ENCODE measurements at regions not wholly inside any gene's neighbourhood (a gene's known extent, or its start where the extent isn't known, plus 50 kb on each side); places are given as distances from the start of the nearest gene placed in this dataset. TPM values are rescaled to one million over a fixed set of nuclear protein-coding genes. Genes with fewer than 3 reads are reported as not detected.

- RAD21 ChIA-PET (ENCODE audit: unreplicated experiment): interaction anchor here (1.1 kb wide), 1 partner anchor 45 kb away, joined by 3 read pairs; no protein-coding TSS in a partner anchor
- Histone ChIP-seq H3K4me2 (ENCODE audit: control insufficient read depth, insufficient read depth) (no peak overlapping the region), H3K36me3 (ENCODE audit: control insufficient read depth in 2 of 2, insufficient read depth in 2 of 2, low read length in 1 of 2) (no peaks in the 10 kb centered on the region), H3K9ac (ENCODE audit: control insufficient read depth, insufficient read depth, low read length) (no peak overlapping the region), H3K27ac (ENCODE audit: control insufficient read depth, insufficient read depth) (no peak overlapping the region), H3K79me2 (ENCODE audit: control insufficient read depth, insufficient read depth, low read length) (no peaks in the 10 kb centered on the region), H4K20me1 (ENCODE audit: control insufficient read depth, insufficient read depth) (no peaks in the 10 kb centered on the region), H3K9me3 (replicated peaks; ENCODE audit: control insufficient read depth, insufficient read depth, low read length) (no peaks in the 10 kb centered on the region), H2AFZ (ENCODE audit: control insufficient read depth, low read depth, low read length) (no peak overlapping the region), H3K4me1 (ENCODE audit: control insufficient read depth, insufficient read depth, low read length) (no peaks in the 10 kb centered on the region), H3K27me3 (replicated peaks in 1 of 2; ENCODE audit: control insufficient read depth in 2 of 2, insufficient read depth in 2 of 2, low read length in 1 of 2) (no peaks in the 10 kb centered on the region), H3K4me3 (no peak overlapping the region)
- TF ChIP-seq EGR1 (IDR thresholded peaks at IDR 0.05; ENCODE audit: borderline replicate concordance in 1 of 2, low read depth in 2 of 2, low read length in 2 of 2) (no peak), BACH1 (IDR thresholded peaks at IDR 0.05; ENCODE audit: borderline replicate concordance) (no peak), RUNX3 (IDR thresholded peaks at IDR 0.05; ENCODE audit: low read length) (no peak), TBL1XR1 (IDR thresholded peaks at IDR 0.05; ENCODE audit: low read depth, low read length) (no peak), MLLT1 (IDR thresholded peaks at IDR 0.05) (no peak), POLR2AphosphoS5 (IDR thresholded peaks at IDR 0.05; ENCODE audit: low read length) (no peak), SUZ12 (IDR thresholded peaks at IDR 0.05; ENCODE audit: unreplicated experiment) (no peak), SREBF2 (IDR thresholded peaks at IDR 0.05; ENCODE audit: low read length) (no peak), CEBPB (IDR thresholded peaks at IDR 0.05; ENCODE audit: borderline replicate concordance in 1 of 2, low read depth in 2 of 2, low read length in 2 of 2) (no peak), PML (IDR thresholded peaks at IDR 0.05; ENCODE audit: low read length) (no peak), KDM1A (IDR thresholded peaks at IDR 0.05; ENCODE audit: borderline replicate concordance) (no peak), SIN3A (IDR thresholded peaks at IDR 0.05; ENCODE audit: low read depth, low read length) (no peak), MEF2B (IDR thresholded peaks at IDR 0.05; ENCODE audit: partially characterized antibody, poor library complexity, severe bottlenecking) (no peak), MYC (IDR thresholded peaks at IDR 0.05; ENCODE audit: insufficient read depth, insufficient read length, insufficient replicate concordance, low read length, severe bottlenecking) (no peak)
- 13% methylated on average over 5 of the region's 5 CpGs for WGBS (ENCODE audit: insufficient coverage, insufficient replicate concordance, low lambda C conversion rate, missing lambda C conversion rate)
- intact Hi-C loops (cut with micrococcal nuclease; ENCODE audit: unreplicated experiment) (no loop called here), in situ Hi-C loops (cut with MboI) (no loop called here)
- CTCF ChIA-PET: interaction anchor here (1.1 to 1.3 kb wide), 2 partner anchors 13 to 46 kb away, joined by 3 read pairs; no protein-coding TSS in a partner anchor
- no peak for DNase-seq (ENCODE audit: low read depth, low spot score)
- no TSS peak for BruUV-seq (replicated peaks)
- POLR2A ChIA-PET: no interaction called here
- FAIRE-seq: no peak
- SMC1A ChIA-PET (ENCODE audit: uncharacterized antibody, unreplicated experiment): interaction anchor here (1.7 kb wide), 1 partner anchor 11 kb away, joined by 8 read pairs; no protein-coding TSS in a partner anchor
- ATAC-seq: no peak
Observed at GRCh38 chrX:6279277-6279909, 50.7 kb upstream of the NLGN4X start.

Small RNAs in the stretch of these regions (microRNA-seq; reads per million reads assigned to microRNA genes)
- not detected for gene MIR4770

Small RNAs in the stretch of these regions (small RNA-seq; reads per million reads assigned to genes)
- not detected for gene MIR4770

Measured in GM12878 (cell line).